Activated CD8-positive, alpha-beta T cell treated with anti-CD3 and anti-CD28 coated beads, Interleukin-2, amount 10 ng/mL, durations not matched to agents 7 days and 5 days (primary cell): ENCODE measurements at regions not wholly inside any gene's neighbourhood (a gene's known extent, or its start where the extent isn't known, plus 50 kb on each side); places are given as distances from the start of the nearest gene placed in this dataset.
A peak's percentile ranks its signal among the peaks of the same experiment; 100 is the strongest.
"Not testable (repeated sequence)": the region's sequence is repeated elsewhere in the genome, so short reads cannot be mapped to it uniquely, and the experiment has no call there.

ENCODE experiments used
- ATAC-seq: fragments of 150-1000 bp; cut with Tn5 transposase; one replicate; pipeline ENCODE4 v1.10.0; 2021; ENCODE audit warnings: moderate library complexity
- CTCF ChIA-PET: fragments of 350-600 bp; sonication (Branson Sonifier 250); formaldehyde crosslinking; loops from one replicate; lab custom pipeline; 2021; ENCODE audit warnings: antibody characterized with exemption; lab: Charles Lee
- POLR2A ChIA-PET: fragments of 350-600 bp; sonication (Branson Sonifier 250); formaldehyde crosslinking; loops from one replicate; lab custom pipeline; 2021; ENCODE audit warnings: antibody characterized with exemption; lab: Charles Lee
- DNase-seq: peaks from one replicate; pipeline ENCODE4 v3.0.0-alpha.2; 2020
- H3K27ac Mint-ChIP-seq: one replicate; pipeline ENCODE4 v1.8.0; 2021; ENCODE audit warnings: mild to moderate bottlenecking, mixed read lengths
- H3K27me3 Mint-ChIP-seq: one replicate; pipeline ENCODE4 v1.8.0; 2021; ENCODE audit warnings: low read depth, mixed read lengths
- H3K36me3 Mint-ChIP-seq: one replicate; pipeline ENCODE4 v1.8.0; 2021; ENCODE audit warnings: low read depth, mixed read lengths
- H3K4me1 Mint-ChIP-seq: one replicate; pipeline ENCODE4 v1.8.0; 2021; ENCODE audit warnings: low read depth, mixed read lengths
- H3K4me3 Mint-ChIP-seq: one replicate; pipeline ENCODE4 v1.8.0; 2021; ENCODE audit warnings: mild to moderate bottlenecking, mixed read lengths
- H3K9me3 Mint-ChIP-seq: one replicate; pipeline ENCODE4 v1.8.0; 2022; ENCODE audit warnings: mixed read lengths; ENCODE audit not compliant: insufficient read depth

GRCh38 chrY:19427191-19427590 lies 317.3 kb downstream of the KDM5D start:
- H3K27me3 Mint-ChIP-seq, POLR2A ChIA-PET, H3K27ac Mint-ChIP-seq, CTCF ChIA-PET, ATAC-seq, H3K9me3 Mint-ChIP-seq, H3K36me3 Mint-ChIP-seq, DNase-seq, H3K4me1 Mint-ChIP-seq, H3K4me3 Mint-ChIP-seq: not testable (repeated sequence)

GRCh38 chrY:19410980-19411766 lies 333.4 kb downstream of the KDM5D start:
- DNase-seq (no peak), ATAC-seq (no peak)
- Mint-ChIP-seq H3K36me3 (no peaks in the 10 kb centered on the region), H3K4me3 (no peak overlapping the region), H3K4me1 (peaks cover 3% of the 10 kb centered on the region), H3K27ac (no peak overlapping the region), H3K9me3 (no peaks in the 10 kb centered on the region), H3K27me3 (no peaks in the 10 kb centered on the region)
- CTCF ChIA-PET, result interaction anchor here (0.8 kb wide), 1 partner anchor 1101 kb away, joined by 3 read pairs; no protein-coding TSS in a partner anchor
- POLR2A ChIA-PET, result no interaction called here

DNA sequence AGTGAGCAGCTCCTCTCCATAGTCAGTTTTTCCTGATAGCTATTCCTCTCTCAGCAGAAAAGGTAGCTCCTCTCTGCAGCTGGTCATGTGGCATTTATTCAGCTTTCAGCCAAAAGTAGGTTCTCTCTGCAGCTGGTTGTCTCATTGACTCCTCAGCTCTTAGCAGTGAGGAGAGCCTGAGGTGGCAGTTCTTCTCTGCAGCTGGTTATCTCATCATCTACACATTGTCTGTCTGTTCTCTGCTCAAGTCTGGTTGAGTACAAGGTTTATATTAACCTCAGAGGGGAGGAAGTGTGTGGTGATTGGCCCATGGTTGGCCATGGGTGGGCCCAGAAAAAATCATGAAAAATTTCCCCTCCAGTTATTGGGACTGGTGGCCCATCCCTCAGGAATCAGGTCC lies 338.3 kb downstream of the KDM5D start:
- H3K9me3 Mint-ChIP-seq, result no peaks in the 10 kb centered on the region
- H3K27ac Mint-ChIP-seq, result no peak overlapping the region
- ATAC-seq (peak; percentile 49), DNase-seq (no peak)
- CTCF ChIA-PET, result interaction anchor here (0.7 kb wide), 1 partner anchor 38 kb away, joined by 3 read pairs; no protein-coding TSS in a partner anchor
- no peaks in the 10 kb centered on the region for H3K27me3 Mint-ChIP-seq
- POLR2A ChIA-PET, result interaction anchor here (0.8 to 1.1 kb wide), 2 partner anchors 14 to 115 kb away, joined by 3 to 4 read pairs; no protein-coding TSS in a partner anchor
- H3K36me3 Mint-ChIP-seq, result no peaks in the 10 kb centered on the region
- H3K4me3 Mint-ChIP-seq, result no peak overlapping the region
- H3K4me1 Mint-ChIP-seq, result peaks cover 8% of the 10 kb centered on the region

GRCh38 chrY:19405598-19405997 lies 338.9 kb downstream of the KDM5D start:
- CTCF ChIA-PET, result interaction anchor here (0.7 kb wide), 1 partner anchor 39 kb away, joined by 3 read pairs; no protein-coding TSS in a partner anchor
- no peaks in the 10 kb centered on the region for H3K9me3 Mint-ChIP-seq

DNA sequence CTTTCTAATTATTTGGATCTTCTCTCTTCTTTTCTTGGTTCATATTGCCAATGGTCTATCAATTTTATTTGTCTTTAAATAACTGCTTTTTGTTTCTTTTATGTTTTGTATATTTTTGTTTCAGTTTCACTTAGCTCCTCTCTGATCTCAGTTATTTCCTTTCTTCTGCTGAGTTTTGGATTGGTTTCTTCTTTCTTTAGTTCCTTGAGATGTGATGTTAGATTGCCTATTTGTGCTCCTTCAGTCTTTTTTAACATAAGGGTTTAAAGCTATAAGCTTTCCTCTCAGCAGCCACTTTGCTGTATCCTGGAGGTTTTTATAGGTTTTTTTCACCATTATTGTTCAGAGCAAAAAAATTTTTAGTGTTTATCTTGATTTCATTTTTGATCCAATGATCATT lies 351.6 kb downstream of the KDM5D start:
- peaks cover 16% of the 10 kb centered on the region for H3K4me1 Mint-ChIP-seq
- H3K36me3 Mint-ChIP-seq, result peaks cover 1% of the 10 kb centered on the region
- DNase-seq, result no peak
- ChIA-PET CTCF (no interaction called here), POLR2A (interaction anchor here (1.1 kb wide), 1 partner anchor 13 kb away, joined by 4 read pairs; no protein-coding TSS in a partner anchor)
- peak overlapping the region; percentile 56 for H3K4me3 Mint-ChIP-seq
- no peaks in the 10 kb centered on the region for H3K9me3 Mint-ChIP-seq
- H3K27ac Mint-ChIP-seq, result peak overlapping the region; percentile 81
- H3K27me3 Mint-ChIP-seq, result no peaks in the 10 kb centered on the region
- ATAC-seq, result no peak

More at GRCh38 chrY:19405598-19405997, 338.9 kb downstream of the KDM5D start:
- POLR2A ChIA-PET, result interaction anchor here (0.8 kb wide), 1 partner anchor 13 kb away, joined by 4 read pairs; no protein-coding TSS in a partner anchor
- Mint-ChIP-seq H3K27me3 (no peaks in the 10 kb centered on the region), H3K36me3 (no peaks in the 10 kb centered on the region), H3K4me3 (no peak overlapping the region), H3K4me1 (peaks cover 8% of the 10 kb centered on the region), H3K27ac (no peak overlapping the region)
- DNase-seq (no peak), ATAC-seq (no peak)

- Mint-ChIP-seq H3K4me3 (no peak overlapping the region), H3K4me1 (peaks cover 16% of the 10 kb centered on the region), H3K27ac (no peak overlapping the region), H3K27me3 (no peaks in the 10 kb centered on the region), H3K9me3 (no peaks in the 10 kb centered on the region), H3K36me3 (peaks cover 1% of the 10 kb centered on the region)
- ChIA-PET CTCF (no interaction called here), POLR2A (interaction anchor here (1.1 kb wide), 1 partner anchor 14 kb away, joined by 4 read pairs; no protein-coding TSS in a partner anchor)
- DNase-seq, result no peak
- ATAC-seq, result no peak
These were observed 352.6 kb downstream of the KDM5D start for GRCh38 chrY:19391922-19392321.

DNA sequence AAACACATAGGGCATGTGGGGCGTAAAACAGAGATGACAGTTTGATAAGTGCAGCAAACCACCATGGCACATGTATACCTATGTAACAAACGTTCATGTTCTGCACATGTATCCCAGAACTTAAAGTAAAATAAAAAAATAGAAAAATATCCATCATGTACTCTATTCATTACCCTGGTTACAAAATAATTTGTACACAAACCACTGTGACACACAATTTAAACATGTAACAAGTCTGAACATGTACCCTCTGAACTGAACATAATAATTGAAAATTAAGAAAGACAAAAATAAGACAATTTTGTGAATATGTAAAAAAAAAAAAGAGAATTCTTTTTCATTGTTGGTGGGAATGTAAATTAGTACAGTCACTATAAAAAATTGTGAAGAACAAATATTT lies 379.2 kb downstream of the KDM5D start:
- H3K9me3 Mint-ChIP-seq, result no peaks in the 10 kb centered on the region
- H3K27me3 Mint-ChIP-seq, result no peaks in the 10 kb centered on the region
- POLR2A ChIA-PET, result no interaction called here
- H3K36me3 Mint-ChIP-seq, result no peaks in the 10 kb centered on the region
- CTCF ChIA-PET, result no interaction called here
- no peak for ATAC-seq
- no peak overlapping the region for H3K27ac Mint-ChIP-seq
- no peak for DNase-seq
- H3K4me3 Mint-ChIP-seq, result no peak overlapping the region
- no peaks in the 10 kb centered on the region for H3K4me1 Mint-ChIP-seq

- H3K36me3 Mint-ChIP-seq, result no peaks in the 10 kb centered on the region
- no peaks in the 10 kb centered on the region for H3K9me3 Mint-ChIP-seq
- no peaks in the 10 kb centered on the region for H3K27me3 Mint-ChIP-seq
- POLR2A ChIA-PET, result no interaction called here
- CTCF ChIA-PET, result no interaction called here
- no peak overlapping the region for H3K27ac Mint-ChIP-seq
- ATAC-seq, result no peak
- no peak overlapping the region for H3K4me3 Mint-ChIP-seq
- H3K4me1 Mint-ChIP-seq, result no peaks in the 10 kb centered on the region
- DNase-seq, result no peak
These were observed 387.3 kb downstream of the KDM5D start for GRCh38 chrY:19357249-19357648.

DNA sequence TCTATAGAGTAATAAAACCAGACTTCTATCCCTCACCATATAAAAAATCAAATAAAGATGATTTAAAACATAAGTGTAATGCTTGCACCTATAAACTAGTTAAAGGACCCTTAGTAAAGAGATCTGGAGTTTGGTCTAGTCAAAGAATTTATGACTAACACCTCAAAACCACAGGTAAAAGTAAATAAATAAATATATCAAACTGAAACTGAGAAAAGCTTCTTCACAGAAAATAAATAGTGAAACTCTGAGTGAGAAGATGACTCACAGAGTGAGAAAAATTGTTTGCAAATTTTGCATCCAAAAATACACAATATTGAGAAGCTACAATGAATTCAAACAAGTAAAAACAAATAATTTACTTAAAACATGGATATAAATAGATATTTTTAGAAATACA lies 387.8 kb downstream of the KDM5D start:
- ATAC-seq, result no peak
- H3K9me3 Mint-ChIP-seq, result no peaks in the 10 kb centered on the region
- H3K4me1 Mint-ChIP-seq, result no peaks in the 10 kb centered on the region
- H3K27ac Mint-ChIP-seq, result no peak overlapping the region
- H3K36me3 Mint-ChIP-seq, result no peaks in the 10 kb centered on the region
- ChIA-PET CTCF (no interaction called here), POLR2A (no interaction called here)
- no peaks in the 10 kb centered on the region for H3K27me3 Mint-ChIP-seq
- no peak for DNase-seq
- no peak overlapping the region for H3K4me3 Mint-ChIP-seq

- H3K4me1 Mint-ChIP-seq, result no peaks in the 10 kb centered on the region
- H3K4me3 Mint-ChIP-seq, result no peak overlapping the region
- H3K36me3 Mint-ChIP-seq, result no peaks in the 10 kb centered on the region
- ATAC-seq (no peak), DNase-seq (no peak)
- no peak overlapping the region for H3K27ac Mint-ChIP-seq
- no peaks in the 10 kb centered on the region for H3K27me3 Mint-ChIP-seq
- CTCF ChIA-PET, result no interaction called here
- POLR2A ChIA-PET, result no interaction called here
- no peaks in the 10 kb centered on the region for H3K9me3 Mint-ChIP-seq
These were observed 389.7 kb downstream of the KDM5D start for GRCh38 chrY:19354857-19355173.

GRCh38 chrY:19354061-19354856 lies 390.3 kb downstream of the KDM5D start:
- H3K9me3 Mint-ChIP-seq, result no peaks in the 10 kb centered on the region
- H3K36me3 Mint-ChIP-seq, result no peaks in the 10 kb centered on the region
- H3K27ac Mint-ChIP-seq, result no peak overlapping the region
- ATAC-seq (no peak), DNase-seq (no peak)
- no peaks in the 10 kb centered on the region for H3K4me1 Mint-ChIP-seq
- H3K4me3 Mint-ChIP-seq, result no peak overlapping the region
- H3K27me3 Mint-ChIP-seq, result no peaks in the 10 kb centered on the region
- ChIA-PET POLR2A (no interaction called here), CTCF (no interaction called here)

GRCh38 chrY:19351616-19352015 lies 392.9 kb downstream of the KDM5D start:
- DNase-seq, result no peak
- no peak for ATAC-seq
- Mint-ChIP-seq H3K27me3 (no peaks in the 10 kb centered on the region), H3K4me3 (no peak overlapping the region), H3K9me3 (no peaks in the 10 kb centered on the region), H3K36me3 (no peaks in the 10 kb centered on the region), H3K27ac (no peak overlapping the region), H3K4me1 (no peaks in the 10 kb centered on the region)
- ChIA-PET CTCF (no interaction called here), POLR2A (no interaction called here)
